HG03520 (cell line): ENCODE measurements at regions not wholly inside any gene's neighbourhood (a gene's known extent, or its start where the extent isn't known, plus 50 kb on each side); places are given as distances from the start of the nearest gene placed in this dataset.
"Not testable (repeated sequence)": the region's sequence is repeated elsewhere in the genome, so short reads cannot be mapped to it uniquely, and the experiment has no call there.

Source experiments
- ATAC-seq: cut with Tn5 transposase; IDR thresholded peaks from one replicate; pipeline ENCODE4 v1.9.1; 2021; ENCODE audit warnings: mild to moderate bottlenecking, moderate library complexity; ENCODE audit not compliant: unreplicated experiment

DNA sequence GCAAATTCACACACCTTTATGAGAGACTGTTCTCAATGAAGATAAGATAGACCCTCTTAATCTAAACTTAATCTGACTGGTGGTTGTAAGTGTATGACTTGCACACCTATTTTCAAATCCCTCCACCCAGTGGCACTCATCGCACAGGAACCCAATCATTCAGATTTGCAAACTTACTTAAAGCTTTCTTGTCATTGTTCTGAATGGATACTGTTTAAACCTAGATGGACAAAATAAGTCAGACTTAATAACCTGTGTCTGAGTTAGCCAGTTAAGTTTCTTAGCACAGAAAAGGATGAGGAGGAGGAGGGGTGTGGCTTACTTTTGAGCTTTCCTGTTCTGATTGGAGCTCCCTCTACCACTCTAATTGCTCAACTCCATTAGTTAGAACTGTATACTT lies 252.4 kb upstream of the CCNH start:
- ATAC-seq, result no peak

DNA sequence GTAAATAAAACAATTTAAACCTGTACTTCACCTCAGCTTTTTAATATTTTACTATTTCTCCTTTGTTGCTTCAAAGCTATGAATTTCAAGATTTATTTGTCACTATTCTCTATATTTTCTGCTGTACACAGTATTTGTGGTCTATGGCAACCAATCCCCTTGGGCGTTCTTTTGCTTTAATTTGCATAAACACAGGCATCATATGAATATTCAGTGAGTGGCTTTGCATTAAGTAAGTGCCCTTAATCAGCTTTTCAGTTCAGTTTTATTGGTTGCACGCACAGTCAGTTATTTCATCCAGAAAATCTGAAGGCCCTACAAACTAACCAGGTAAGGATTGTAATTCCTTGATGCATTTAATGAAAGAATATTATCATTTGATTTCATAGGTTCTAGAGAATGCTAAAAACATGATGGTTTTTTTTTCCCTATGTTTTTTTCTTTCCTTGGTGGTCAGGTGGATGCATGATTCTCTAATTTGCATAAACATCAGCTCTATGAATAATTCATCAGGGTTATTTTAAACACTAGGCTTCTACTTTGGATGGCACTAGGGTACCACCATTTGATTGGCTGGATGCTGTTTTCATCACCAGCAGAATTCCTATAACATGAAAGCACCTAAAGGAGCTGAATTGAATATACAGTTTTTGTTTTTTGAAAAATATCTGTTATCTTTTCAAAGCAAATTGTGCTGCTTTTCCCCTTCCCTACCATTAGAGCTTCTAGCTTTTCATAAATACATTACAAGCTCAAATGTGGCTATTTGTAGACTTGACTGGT lies 249.2 kb upstream of the CCNH start:
- no peak for ATAC-seq

DNA sequence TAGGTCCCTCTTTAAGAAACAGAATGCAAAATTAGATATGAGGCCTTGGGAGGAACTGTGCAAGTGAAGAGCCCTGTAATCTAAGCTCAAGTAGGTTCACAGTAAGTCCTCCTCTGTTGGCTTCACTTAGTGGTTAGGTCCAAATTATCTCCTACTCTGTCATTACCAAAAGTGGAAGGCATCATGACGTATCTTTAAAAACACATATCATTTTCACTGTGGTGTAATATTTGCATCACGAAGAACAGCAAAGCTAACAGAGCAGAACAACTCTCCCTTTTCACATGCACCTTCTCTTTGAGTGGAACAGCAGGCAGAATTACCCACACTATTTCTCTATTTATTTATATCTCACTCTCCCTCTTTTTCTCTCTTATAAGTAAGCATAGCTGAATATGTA lies 240.5 kb upstream of the CCNH start:
- ATAC-seq, result no peak

DNA sequence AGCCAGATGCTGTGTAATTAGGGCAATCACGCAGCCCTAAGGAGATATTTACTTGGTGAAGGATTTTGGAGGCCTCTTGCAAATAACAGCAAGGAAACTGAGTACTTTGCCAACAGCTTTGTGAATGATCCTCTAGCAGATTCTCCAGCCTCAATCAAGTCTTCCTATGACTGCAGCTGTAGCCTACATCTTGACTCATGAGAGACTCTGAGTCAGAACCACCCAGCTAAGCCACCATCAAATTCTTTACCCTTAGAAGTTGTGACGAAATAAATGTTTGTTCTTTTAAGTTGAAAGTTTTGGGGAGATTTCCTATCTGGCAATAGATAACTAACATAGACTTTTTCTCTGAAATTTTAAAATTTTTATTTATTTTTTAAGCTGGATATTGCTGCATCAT lies 237.6 kb upstream of the CCNH start:
- no peak for ATAC-seq

DNA sequence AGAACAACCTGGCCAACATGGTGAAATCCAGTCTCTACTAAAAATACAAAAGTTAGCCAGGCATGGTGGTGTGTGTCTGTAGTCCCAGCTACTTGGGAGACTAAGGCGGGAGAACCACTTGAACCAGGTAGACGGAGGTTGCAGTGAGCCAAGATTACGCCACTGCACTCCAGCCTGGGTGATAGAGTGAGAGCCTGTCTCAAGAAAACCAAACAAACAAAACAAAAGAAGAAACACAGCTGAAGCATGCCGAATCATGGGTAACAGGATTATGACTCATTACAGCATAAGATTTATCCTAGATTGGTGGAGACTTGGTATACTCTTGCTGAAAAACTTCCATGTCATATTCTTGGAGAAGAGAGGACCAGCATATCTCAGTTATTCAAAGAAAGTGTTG lies 236.7 kb upstream of the CCNH start:
- no peak for ATAC-seq

DNA sequence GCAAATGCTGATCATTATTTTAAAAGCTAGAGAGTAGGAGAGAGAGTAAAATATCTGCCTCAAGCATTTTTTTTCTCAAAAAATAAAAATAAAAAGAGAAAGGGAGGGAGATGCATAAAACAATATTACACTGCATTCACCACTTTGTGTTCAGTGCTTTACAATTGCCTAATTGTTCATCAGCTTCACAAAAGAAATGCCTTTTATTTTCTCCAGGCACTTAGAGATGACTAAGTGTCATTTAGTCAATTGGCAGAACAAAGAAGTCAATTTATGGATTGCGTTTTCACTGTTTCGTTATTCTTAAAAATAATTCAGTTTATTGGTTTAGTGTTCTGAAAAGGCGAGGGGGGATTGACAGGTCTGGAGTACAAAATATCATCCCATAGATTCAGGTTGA lies 232.5 kb upstream of the CCNH start:
- ATAC-seq, result no peak

DNA sequence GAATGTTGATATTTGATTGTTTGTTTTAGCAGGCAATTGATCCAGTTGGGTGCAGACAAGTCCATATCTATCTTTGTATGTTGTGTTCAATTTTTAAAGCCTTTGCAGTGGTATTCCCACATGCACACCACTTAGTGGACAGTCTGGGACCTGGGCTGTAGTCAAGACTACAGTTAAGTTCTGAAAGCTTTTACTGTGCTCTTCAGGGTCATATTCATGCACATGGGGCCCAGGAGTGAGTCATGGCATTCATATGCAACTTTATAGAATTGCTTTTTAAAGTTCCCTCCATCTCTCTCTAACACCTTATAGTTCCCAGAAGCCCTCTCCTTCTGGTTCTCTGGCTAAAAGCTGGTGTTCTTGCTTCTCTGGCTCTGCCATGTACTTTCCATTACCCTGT lies 228.2 kb upstream of the CCNH start:
- no peak for ATAC-seq

DNA sequence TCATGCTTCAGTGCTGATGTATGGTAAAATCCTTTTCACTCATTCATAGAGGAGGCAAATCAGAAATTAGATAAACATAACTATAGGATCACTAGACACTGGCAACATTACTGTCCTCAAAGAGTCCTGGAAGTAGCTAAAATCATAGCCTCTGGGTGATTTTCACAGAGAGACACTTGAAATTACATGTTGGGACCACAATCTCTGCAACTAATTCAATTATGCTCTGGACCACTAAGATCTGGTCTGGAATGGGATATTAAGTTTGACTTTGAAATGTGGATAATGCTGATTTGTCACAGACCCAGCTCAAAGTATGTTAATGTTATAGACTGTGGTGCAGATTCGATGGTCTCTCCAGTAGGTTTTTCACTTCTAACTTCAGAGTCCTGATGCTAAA lies 214.6 kb upstream of the CCNH start:
- ATAC-seq, result no peak

DNA sequence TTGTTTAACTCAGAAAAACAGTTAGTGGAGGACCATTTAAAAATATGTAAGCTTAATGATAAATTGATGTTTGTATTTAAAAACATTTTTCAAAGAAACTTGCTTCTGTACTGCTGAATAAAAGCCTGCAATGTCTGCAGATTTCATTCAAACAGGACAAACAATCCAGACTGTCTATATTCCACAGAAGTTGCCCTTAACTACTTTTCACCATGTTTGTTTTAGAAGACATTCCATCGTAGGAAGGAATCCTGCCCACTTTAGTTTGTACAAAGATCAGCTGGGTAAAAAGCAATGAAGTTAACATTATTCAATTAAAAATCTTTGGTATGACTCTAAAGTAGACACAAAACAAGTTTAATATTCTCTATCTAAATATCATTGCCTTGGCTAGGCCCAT lies 195.7 kb upstream of the CCNH start:
- ATAC-seq, result no peak

DNA sequence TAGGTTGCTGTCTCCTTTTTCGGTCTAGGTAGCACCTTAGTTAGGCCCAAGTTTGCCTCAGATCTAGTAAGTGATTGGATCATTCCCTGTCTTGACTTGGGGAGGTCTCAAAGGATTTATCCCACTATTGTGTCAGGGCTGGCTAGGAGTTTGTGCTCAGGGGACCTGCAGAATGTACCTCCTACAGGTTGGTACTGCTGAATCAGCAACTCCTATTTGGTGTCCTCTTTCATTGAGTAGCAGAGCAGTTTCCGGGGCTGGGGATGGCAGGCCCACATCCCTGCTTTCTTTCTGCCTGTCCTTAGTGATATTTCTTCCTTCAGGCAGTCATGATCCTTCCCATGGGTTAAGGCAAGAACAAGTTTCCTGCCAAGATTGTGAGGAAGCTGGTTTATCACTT lies 192.9 kb upstream of the CCNH start:
- ATAC-seq, result no peak

DNA sequence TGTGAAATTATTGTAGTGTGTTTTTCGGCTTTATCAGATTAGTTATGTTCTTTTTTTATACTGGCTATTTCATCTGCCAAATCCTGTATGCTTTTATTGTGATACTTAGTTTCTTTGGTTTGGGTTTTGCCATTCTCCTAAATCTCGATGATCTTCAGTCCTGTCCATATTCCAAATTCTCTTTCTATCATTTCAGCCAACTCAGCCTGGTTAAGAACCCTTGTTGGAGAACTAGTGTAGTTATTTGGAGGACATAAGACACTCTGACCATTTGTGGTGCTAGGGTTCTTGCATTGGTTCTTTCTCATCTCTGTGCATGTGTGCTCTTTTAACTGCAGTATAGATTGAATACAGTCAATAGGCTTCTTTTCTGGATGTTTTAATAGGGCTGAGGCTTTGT lies 187.0 kb upstream of the CCNH start:
- no peak for ATAC-seq

DNA sequence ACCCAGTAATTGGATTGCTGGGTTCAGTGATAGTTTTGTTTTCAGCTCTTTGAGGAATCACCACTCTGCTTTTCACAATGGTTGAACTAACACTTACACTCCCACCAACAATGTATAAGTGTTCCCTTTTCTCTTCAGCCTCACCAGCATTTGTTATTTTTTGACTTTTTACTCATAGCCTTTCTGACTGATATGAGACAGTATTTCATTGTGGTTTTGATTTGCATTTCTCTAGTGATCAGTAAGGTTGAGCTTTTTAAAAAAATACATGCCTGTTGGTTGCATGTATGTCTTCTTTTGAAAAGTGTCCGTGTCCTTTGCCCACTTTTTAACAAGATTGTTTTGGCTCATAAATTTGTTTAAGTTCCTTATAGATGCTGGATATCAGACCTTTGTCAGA lies 185.7 kb upstream of the CCNH start:
- ATAC-seq, result no peak

DNA sequence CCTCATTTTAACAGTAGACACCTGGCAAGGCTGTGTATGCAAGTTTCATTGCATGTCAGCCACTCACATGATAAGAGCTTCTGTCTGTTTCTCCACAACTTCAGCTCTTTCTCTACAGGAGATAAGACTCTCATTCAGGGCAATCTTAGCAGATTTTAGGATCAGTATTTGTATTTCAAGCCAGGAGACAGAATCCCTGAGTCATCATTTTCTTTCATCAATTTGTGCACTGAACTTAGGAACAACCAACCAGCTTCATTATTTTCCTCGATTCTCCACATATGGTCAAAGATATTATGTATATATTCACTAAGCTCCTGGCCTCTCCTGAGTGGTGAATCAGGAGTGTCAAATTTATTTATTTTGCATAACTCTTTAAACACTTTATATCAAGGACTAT lies 181.8 kb upstream of the CCNH start:
- ATAC-seq, result no peak

DNA sequence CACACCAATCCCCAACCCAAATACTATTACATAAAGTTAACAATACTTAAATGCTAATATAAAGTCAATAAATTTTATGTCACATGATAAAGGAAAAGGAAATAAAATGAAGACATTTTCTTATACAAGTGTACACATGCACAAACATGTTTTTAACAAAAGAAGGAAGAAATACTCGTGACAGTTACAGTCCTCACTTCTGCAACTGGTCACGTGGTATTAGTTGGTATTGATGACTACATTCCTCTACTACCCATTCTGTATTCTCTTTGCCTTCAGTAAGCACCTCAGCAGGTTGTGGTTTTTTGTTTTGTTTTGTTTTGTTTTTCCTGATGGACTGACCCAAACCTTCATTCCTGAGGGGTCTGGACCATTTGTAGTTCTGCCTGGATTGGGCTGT lies 176.9 kb upstream of the CCNH start:
- no peak for ATAC-seq

DNA sequence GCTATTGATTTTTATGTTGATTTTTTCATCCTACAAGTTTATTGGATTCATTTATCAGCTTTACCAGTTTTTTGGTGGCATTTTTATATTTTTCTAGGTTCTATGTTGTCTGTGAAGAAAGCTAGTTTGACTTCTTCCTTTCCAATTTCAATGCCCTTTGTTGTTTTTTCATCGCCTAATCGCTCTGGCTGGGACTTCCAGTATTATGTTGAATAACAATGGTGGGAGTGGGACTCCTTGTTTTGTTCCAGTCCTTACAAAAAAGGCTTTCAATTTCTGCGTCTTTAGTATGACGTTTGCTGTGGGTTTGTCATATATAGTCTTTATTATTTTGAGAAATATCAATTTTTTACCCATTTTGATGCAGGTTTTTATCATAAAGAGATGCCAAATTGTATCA lies 175.6 kb upstream of the CCNH start:
- ATAC-seq, result no peak

DNA sequence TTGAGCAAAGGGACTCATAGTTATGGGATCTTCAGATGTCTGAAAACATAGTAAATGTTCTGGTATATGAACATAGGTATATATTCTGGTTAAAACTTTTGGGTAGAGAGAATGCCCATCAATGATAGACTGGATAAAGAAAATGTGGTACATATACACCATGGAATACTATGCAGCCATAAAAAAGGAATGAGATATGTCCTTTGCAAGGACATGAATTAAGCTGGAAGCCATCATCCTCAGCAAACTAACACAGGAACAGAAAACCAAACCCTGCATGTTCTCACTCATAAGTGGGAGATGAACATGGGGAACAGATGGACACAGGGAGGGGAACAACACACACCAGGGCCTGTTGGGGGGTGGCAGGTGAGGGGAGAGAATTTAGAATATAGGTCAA lies 171.0 kb upstream of the CCNH start:
- ATAC-seq, result not testable (repeated sequence)

DNA sequence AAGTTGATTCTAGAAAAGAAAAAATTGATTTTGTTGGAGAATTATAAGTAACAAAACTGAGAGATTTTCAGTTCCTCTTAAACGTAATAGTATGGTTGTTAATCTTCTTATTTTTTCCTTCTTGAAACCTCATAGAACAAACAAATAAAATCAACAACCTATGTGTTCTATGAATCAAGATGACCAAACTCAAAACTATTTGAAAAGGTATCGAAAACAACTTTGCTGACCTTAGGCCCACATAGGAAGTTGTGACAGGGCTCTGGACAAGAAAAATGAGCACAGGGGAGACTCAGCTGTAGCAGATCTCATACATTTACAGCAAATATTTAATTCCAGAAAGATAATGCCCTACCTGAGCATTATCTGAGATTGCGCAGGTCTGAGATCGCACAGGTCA lies 169.4 kb upstream of the CCNH start:
- no peak for ATAC-seq

DNA sequence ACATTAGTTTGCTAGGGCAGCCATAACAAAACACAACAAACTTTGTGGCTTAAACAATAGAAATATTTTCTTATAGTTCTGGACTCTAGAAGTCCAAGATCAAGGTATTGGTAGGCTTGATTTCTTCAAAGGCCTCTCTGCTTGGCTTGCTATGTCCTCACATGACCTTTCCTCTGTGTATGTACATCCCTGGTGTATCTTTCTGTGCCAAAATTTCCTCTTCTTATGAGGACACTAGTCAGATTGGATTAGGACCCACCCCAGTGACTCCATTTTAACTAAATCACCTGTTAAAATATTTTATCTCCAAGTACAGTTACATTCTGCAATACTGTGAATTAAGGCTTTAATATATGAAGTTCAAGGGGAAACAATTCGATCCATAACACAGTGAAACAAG lies 168.9 kb upstream of the CCNH start:
- no peak for ATAC-seq

DNA sequence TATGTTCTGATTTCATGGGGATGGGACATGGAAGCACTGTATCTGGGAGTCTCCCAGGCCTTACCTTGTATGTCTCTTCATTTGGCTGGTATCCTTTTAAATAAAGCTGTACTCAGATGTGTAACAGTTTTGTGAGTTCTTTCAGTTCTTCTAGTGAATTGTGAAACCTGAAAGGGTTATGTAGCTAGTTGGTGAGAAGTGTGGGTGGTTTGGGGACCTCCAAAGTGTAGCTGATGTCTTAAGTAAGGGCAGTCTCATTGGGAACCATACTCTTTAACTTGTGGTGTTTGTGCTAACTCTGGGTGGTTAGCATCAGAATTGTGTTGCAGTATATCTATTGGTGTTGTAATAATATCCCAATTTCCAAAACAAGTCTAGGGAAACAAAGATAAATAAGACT lies 166.9 kb upstream of the CCNH start:
- no peak for ATAC-seq

DNA sequence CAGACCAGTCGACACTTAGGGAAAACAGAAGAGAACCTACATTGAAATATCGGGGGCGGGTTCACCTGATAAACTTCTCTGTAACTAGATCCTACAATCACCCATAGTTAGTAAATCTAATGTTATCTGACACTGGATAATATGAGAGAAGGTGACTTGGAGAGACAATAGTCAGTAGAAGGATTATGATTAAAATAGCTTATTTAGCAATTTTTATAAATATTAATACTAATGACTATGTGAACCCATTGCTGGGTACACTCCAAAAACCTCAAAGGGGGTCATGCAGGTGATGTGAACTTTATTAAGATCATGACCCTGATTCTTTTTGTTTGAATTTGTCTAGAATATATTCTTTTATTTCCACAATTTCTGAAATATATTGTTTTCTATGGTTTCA lies 164.1 kb upstream of the CCNH start:
- no peak for ATAC-seq

DNA sequence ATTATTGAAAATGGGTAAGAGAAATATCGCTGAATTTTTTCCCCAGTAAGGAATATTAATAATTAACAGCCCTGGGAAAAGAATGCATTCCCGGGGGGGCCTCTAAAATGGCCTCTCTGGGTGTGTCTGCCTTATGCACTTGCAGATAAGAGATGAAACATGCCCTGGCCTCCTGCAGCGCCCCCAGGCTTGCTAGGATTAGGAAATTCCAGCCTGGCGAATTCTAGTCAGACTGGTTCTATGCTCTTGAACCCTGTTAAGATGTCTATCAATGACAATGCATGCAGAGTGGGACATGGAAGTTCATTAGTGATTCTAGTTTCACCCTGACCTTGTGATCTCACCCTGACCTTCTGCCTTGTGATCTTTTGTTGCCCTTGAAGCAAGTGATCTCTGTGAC lies 163.6 kb upstream of the CCNH start:
- ATAC-seq, result not testable (repeated sequence)

DNA sequence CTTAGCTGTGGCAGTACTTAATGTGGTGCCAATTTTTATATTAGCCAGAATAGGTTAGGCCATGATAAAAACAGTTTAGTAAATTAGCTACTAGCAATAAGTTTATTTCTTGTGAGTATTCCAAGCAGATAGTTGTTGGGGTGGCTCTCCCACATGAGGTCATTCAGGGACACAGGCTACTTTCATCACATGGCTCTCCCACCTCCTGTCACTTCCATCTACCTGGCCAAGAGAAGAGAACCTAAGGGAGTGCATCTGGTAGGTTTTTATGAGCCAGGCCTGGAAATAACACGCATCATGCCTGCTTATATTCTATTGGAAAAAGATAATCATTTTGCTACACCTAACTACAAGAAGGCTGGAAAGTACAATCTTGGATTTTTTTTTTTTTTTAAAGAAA lies 161.4 kb upstream of the CCNH start:
- ATAC-seq, result no peak

DNA sequence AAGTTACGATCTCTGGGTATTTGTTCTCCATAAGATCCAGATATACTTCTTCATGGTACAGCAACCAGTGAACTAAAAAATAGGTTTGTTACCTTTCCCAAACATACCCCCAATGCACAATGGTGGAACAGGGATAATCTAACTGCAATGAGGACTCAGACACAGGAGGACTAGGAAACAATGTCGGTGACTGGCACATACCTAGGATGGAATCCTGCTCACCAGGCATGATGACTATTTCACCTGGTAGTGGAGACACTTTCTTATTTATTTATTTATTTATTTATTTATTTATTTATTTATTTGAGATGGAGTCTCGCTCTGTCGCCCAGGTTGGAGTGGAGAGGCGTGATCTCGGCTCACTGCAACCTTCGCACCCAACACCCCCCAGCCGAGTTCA lies 159.9 kb upstream of the CCNH start:
- ATAC-seq, result no peak
